ENCODE measurements at regions not wholly inside any gene's neighbourhood (a gene's known extent, or its start where the extent isn't known, plus 50 kb on each side); places are given as distances from the start of the nearest gene placed in this dataset.

DNA sequence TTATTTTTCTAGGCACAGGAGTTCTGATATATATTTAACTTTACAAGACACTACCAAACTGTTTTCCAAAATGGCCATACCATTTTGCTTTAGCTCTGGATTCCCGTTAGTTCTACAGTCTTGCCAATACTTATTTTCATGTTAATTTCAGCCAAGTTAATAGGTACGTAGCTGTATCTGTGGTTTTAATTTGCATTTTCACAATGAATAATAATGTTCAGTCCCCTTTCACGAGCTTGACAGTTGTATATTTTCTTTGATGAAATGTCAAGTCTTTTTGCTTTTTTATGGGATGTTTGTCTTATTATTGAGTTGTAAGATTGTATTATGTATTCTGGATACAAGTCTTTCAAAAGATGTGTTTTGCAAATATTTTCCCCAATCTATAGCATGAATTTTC lies 50.6 kb upstream of the GALNT5 start:
- TF ChIP-seq, protein P1, sequence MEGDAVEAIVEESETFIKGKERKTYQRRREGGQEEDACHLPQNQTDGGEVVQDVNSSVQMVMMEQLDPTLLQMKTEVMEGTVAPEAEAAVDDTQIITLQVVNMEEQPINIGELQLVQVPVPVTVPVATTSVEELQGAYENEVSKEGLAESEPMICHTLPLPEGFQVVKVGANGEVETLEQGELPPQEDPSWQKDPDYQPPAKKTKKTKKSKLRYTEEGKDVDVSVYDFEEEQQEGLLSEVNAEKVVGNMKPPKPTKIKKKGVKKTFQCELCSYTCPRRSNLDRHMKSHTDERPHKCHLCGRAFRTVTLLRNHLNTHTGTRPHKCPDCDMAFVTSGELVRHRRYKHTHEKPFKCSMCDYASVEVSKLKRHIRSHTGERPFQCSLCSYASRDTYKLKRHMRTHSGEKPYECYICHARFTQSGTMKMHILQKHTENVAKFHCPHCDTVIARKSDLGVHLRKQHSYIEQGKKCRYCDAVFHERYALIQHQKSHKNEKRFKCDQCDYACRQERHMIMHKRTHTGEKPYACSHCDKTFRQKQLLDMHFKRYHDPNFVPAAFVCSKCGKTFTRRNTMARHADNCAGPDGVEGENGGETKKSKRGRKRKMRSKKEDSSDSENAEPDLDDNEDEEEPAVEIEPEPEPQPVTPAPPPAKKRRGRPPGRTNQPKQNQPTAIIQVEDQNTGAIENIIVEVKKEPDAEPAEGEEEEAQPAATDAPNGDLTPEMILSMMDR (IDR thresholded peaks at IDR 0.05; ENCODE audit: insufficient read depth, low read length, poor library complexity, severe bottlenecking), result no peak
- no peaks in the 10 kb centered on the region for H3K36me3 ChIP-seq (ENCODE audit: control insufficient read depth, insufficient read depth, low read length)
- no peak overlapping the region for H3K4me3 ChIP-seq (replicated peaks; ENCODE audit: low read depth, low read length)
- no peaks in the 10 kb centered on the region for H3K27me3 ChIP-seq (replicated peaks; ENCODE audit: control insufficient read depth, insufficient read depth, low read length)
- DNase-seq (ENCODE audit: extremely low read depth, insufficient read length), result no peak

All from GM06990 (cell line).